Trophoblast cell (in vitro differentiated cells and primary cell): ENCODE measurements at regions not wholly inside any gene's neighbourhood (a gene's known extent, or its start where the extent isn't known, plus 50 kb on each side); places are given as distances from the start of the nearest gene placed in this dataset.

Experiments
- DNase-seq, 2 donors: peaks; one replicate each; pipeline ENCODE4 v3.0.0-alpha.2; 2016
- H2AFZ ChIP-seq: 2 replicates; pipeline ENCODE4 v1.6.1; 2013; ENCODE audit warnings: low read length, moderate library complexity, mild to moderate bottlenecking; ENCODE audit not compliant: insufficient read depth, poor library complexity
- H2AK5ac ChIP-seq: 2 replicates; pipeline ENCODE4 v1.6.1; 2013; ENCODE audit warnings: mild to moderate bottlenecking, low read length
- H2BK120ac ChIP-seq: 2 replicates; pipeline ENCODE4 v1.6.1; 2013; ENCODE audit warnings: low read length, mild to moderate bottlenecking, moderate library complexity; ENCODE audit not compliant: insufficient read depth, poor library complexity
- H2BK12ac ChIP-seq: 2 replicates; pipeline ENCODE4 v1.6.1; 2013; ENCODE audit warnings: mild to moderate bottlenecking, low read length, moderate library complexity
- H2BK5ac ChIP-seq: 2 replicates; pipeline ENCODE4 v1.6.1; 2013; ENCODE audit warnings: low read length, low read depth, moderate library complexity, mild to moderate bottlenecking; ENCODE audit not compliant: poor library complexity
- H3K14ac ChIP-seq: 2 replicates; pipeline ENCODE4 v1.6.1; 2013; ENCODE audit warnings: mild to moderate bottlenecking, low read length
- H3K18ac ChIP-seq: 2 replicates; pipeline ENCODE4 v1.6.1; 2013; ENCODE audit warnings: mild to moderate bottlenecking, low read length
- H3K23ac ChIP-seq: 2 replicates; pipeline ENCODE4 v1.6.1; 2013; ENCODE audit warnings: low read length
- H3K27ac ChIP-seq: 2 replicates; pipeline ENCODE4 v1.5.1; 2013; ENCODE audit warnings: low read depth, mild to moderate bottlenecking, inconsistent platforms, low read length, moderate library complexity
- H3K27me3 ChIP-seq: 2 replicates; pipeline ENCODE4 v1.6.1; 2013; ENCODE audit warnings: inconsistent platforms, mild to moderate bottlenecking, low read length, moderate library complexity; ENCODE audit not compliant: insufficient read depth
- H3K36me3 ChIP-seq, 2 experiments: 1 replicate in 1 of 2; 2 replicates in 1 of 2; pipeline ENCODE4 v1.6.1; 2013; ENCODE audit warnings: low read length in 2 of 2, mild to moderate bottlenecking in 2 of 2, moderate library complexity in 1 of 2; ENCODE audit not compliant: insufficient read depth in 2 of 2, control insufficient read depth in 1 of 2
- H3K4ac ChIP-seq: 2 replicates; pipeline ENCODE4 v1.6.1; 2013; ENCODE audit warnings: low read depth, mild to moderate bottlenecking, low read length, moderate library complexity
- H3K4me1 ChIP-seq, 2 experiments: 1 replicate in 1 of 2; 2 replicates in 1 of 2; pipeline ENCODE4 v1.6.1; 2013; ENCODE audit warnings: low read length in 2 of 2, mild to moderate bottlenecking in 2 of 2, moderate library complexity in 1 of 2; ENCODE audit not compliant: insufficient read depth in 2 of 2, control insufficient read depth in 1 of 2
- H3K4me2 ChIP-seq: 2 replicates; pipeline ENCODE4 v1.6.1; 2013; ENCODE audit warnings: inconsistent platforms, mild to moderate bottlenecking, low read length, moderate library complexity
- H3K4me3 ChIP-seq: 2 replicates; pipeline ENCODE4 v1.5.1; 2013; ENCODE audit warnings: mild to moderate bottlenecking, low read depth, low read length, inconsistent platforms
- H3K79me1 ChIP-seq: one replicate; pipeline ENCODE4 v1.6.1; 2013; ENCODE audit warnings: low read length
- H3K79me2 ChIP-seq: 2 replicates; pipeline ENCODE4 v1.6.1; 2013; ENCODE audit warnings: low read length, mild to moderate bottlenecking; ENCODE audit not compliant: control insufficient read depth, insufficient read depth, poor library complexity
- H3K9ac ChIP-seq: 2 replicates; pipeline ENCODE4 v1.6.1; 2013; ENCODE audit warnings: mild to moderate bottlenecking, low read length
- H3K9me3 ChIP-seq: 2 replicates; pipeline ENCODE4 v1.6.1; 2013; ENCODE audit warnings: low read depth, mild to moderate bottlenecking, control low read depth, inconsistent platforms, low read length; ENCODE audit not compliant: insufficient read depth
- H4K12ac ChIP-seq: 2 replicates; pipeline ENCODE4 v1.6.1; 2013; ENCODE audit warnings: low read depth, mild to moderate bottlenecking, low read length, moderate library complexity
- H4K8ac ChIP-seq: 2 replicates; pipeline ENCODE4 v1.6.1; 2013; ENCODE audit warnings: low read depth, mild to moderate bottlenecking, low read length, moderate library complexity
- H4K91ac ChIP-seq: one replicate; pipeline ENCODE4 v1.6.1; 2013; ENCODE audit warnings: low read depth, mild to moderate bottlenecking, low read length, moderate library complexity
- WGBS: extraction: QIAGEN DNeasy Blood & Tissue Kit; methylation state at CpG from one replicate; pipeline ENCODE4 v1.1.7; 2013; ENCODE audit warnings: missing lambda C conversion rate; ENCODE audit not compliant: insufficient read length, insufficient coverage; ENCODE audit errors: extremely low coverage; 5-methylcytosine and 5-hydroxymethylcytosine counted together

- H2AK5ac ChIP-seq, result no peak overlapping the region
- no peak overlapping the region for H3K4me3 ChIP-seq
- no peak overlapping the region for H3K27ac ChIP-seq
- H2AFZ ChIP-seq, result no peak overlapping the region
- no peak overlapping the region for H2BK5ac ChIP-seq
- H2BK120ac ChIP-seq, result no peak overlapping the region
- H4K12ac ChIP-seq, result no peak overlapping the region
- H3K79me1 ChIP-seq, result no peaks in the 10 kb centered on the region
- no peak overlapping the region for H3K4ac ChIP-seq
- no peaks in the 10 kb centered on the region for H3K9me3 ChIP-seq
- H3K36me3 ChIP-seq, result no peaks in the 10 kb centered on the region
- no peak overlapping the region for H3K18ac ChIP-seq
- H3K4me2 ChIP-seq, result no peak overlapping the region
- no peak overlapping the region for H3K14ac ChIP-seq
- no peak overlapping the region for H4K8ac ChIP-seq
- no peak overlapping the region for H2BK12ac ChIP-seq
- H3K27me3 ChIP-seq, result no peaks in the 10 kb centered on the region
- H3K4me1 ChIP-seq, result no peaks in the 10 kb centered on the region
- no peak overlapping the region for H4K91ac ChIP-seq
- WGBS, result no CpG with 5 or more reads among the region's 5 CpGs
- H3K9ac ChIP-seq, result no peak overlapping the region
- no peaks in the 10 kb centered on the region for H3K79me2 ChIP-seq
- no peak for DNase-seq
- no peak overlapping the region for H3K23ac ChIP-seq
These were observed 172.0 kb upstream of the ZC4H2 start for GRCh38 chrX:65148232-65148631.

- peak overlapping the region; percentile 41 for H3K27ac ChIP-seq
- H3K9ac ChIP-seq, result no peak overlapping the region
- no peaks in the 10 kb centered on the region for H3K79me1 ChIP-seq
- no peaks in the 10 kb centered on the region for H3K36me3 ChIP-seq
- DNase-seq, result no peak
- no peak overlapping the region for H2BK120ac ChIP-seq
- no peak overlapping the region for H2AFZ ChIP-seq
- no peak overlapping the region for H3K23ac ChIP-seq
- no peak overlapping the region for H4K12ac ChIP-seq
- no peaks in the 10 kb centered on the region for H3K79me2 ChIP-seq
- no peaks in the 10 kb centered on the region for H3K4me1 ChIP-seq
- no peak overlapping the region for H2BK5ac ChIP-seq
- no peak overlapping the region for H4K8ac ChIP-seq
- H3K9me3 ChIP-seq, result no peaks in the 10 kb centered on the region
- H4K91ac ChIP-seq, result no peak overlapping the region
- H3K4me3 ChIP-seq, result no peak overlapping the region
- no peaks in the 10 kb centered on the region for H3K27me3 ChIP-seq
- no peak overlapping the region for H3K14ac ChIP-seq
- no peak overlapping the region for H2BK12ac ChIP-seq
- WGBS, result no CpG with 5 or more reads among the region's 1 CpG
- H3K4me2 ChIP-seq, result no peak overlapping the region
- H2AK5ac ChIP-seq, result no peak overlapping the region
- no peak overlapping the region for H3K18ac ChIP-seq
- H3K4ac ChIP-seq, result no peak overlapping the region
These were observed 160.2 kb upstream of the ZC4H2 start for GRCh38 chrX:65136424-65136823.

- no peak overlapping the region for H3K4me2 ChIP-seq
- H4K91ac ChIP-seq, result no peak overlapping the region
- no peak overlapping the region for H3K4ac ChIP-seq
- WGBS, result no CpG with 5 or more reads among the region's 3 CpGs
- H2BK12ac ChIP-seq, result no peak overlapping the region
- no peaks in the 10 kb centered on the region for H3K4me1 ChIP-seq
- H4K12ac ChIP-seq, result no peak overlapping the region
- no peaks in the 10 kb centered on the region for H3K79me1 ChIP-seq
- DNase-seq, result no peak
- H2BK5ac ChIP-seq, result no peak overlapping the region
- H3K36me3 ChIP-seq, result no peaks in the 10 kb centered on the region
- no peak overlapping the region for H2AK5ac ChIP-seq
- H2BK120ac ChIP-seq, result no peak overlapping the region
- H4K8ac ChIP-seq, result no peak overlapping the region
- H3K23ac ChIP-seq, result no peak overlapping the region
- no peak overlapping the region for H2AFZ ChIP-seq
- H3K9ac ChIP-seq, result no peak overlapping the region
- H3K18ac ChIP-seq, result no peak overlapping the region
- no peak overlapping the region for H3K27ac ChIP-seq
- H3K79me2 ChIP-seq, result no peaks in the 10 kb centered on the region
- H3K4me3 ChIP-seq, result no peak overlapping the region
- no peaks in the 10 kb centered on the region for H3K27me3 ChIP-seq
- no peak overlapping the region for H3K14ac ChIP-seq
- H3K9me3 ChIP-seq, result no peaks in the 10 kb centered on the region
These were observed 151.6 kb upstream of the ZC4H2 start for GRCh38 chrX:65127842-65128241.

GRCh38 chrX:65098851-65099250, 122.6 kb upstream of the ZC4H2 start:
- Histone ChIP-seq H3K4me2 (no peak overlapping the region), H3K27me3 (no peaks in the 10 kb centered on the region), H3K79me2 (no peaks in the 10 kb centered on the region), H4K8ac (no peak overlapping the region), H3K14ac (no peak overlapping the region), H4K91ac (no peak overlapping the region), H2BK12ac (no peak overlapping the region), H3K18ac (no peak overlapping the region), H2BK5ac (no peak overlapping the region), H3K4me1 (no peaks in the 10 kb centered on the region), H2AK5ac (no peak overlapping the region), H2BK120ac (no peak overlapping the region), H3K79me1 (no peaks in the 10 kb centered on the region), H3K4ac (no peak overlapping the region), H3K27ac (no peak overlapping the region), H3K4me3 (no peak overlapping the region), H3K9me3 (no peaks in the 10 kb centered on the region), H2AFZ (no peak overlapping the region), H3K9ac (no peak overlapping the region), H3K23ac (no peak overlapping the region), H3K36me3 (no peaks in the 10 kb centered on the region), H4K12ac (no peak overlapping the region)
- DNase-seq, result no peak
- no CpG with 5 or more reads among the region's 3 CpGs for WGBS

- no peak overlapping the region for H3K14ac ChIP-seq
- H3K9ac ChIP-seq, result no peak overlapping the region
- H4K91ac ChIP-seq, result no peak overlapping the region
- H3K79me2 ChIP-seq, result no peaks in the 10 kb centered on the region
- H4K8ac ChIP-seq, result no peak overlapping the region
- H3K9me3 ChIP-seq, result no peaks in the 10 kb centered on the region
- H3K4me1 ChIP-seq, result no peaks in the 10 kb centered on the region
- H3K18ac ChIP-seq, result no peak overlapping the region
- H3K4me3 ChIP-seq, result no peak overlapping the region
- H3K27ac ChIP-seq, result no peak overlapping the region
- DNase-seq, result no peak
- H2BK120ac ChIP-seq, result no peak overlapping the region
- no peak overlapping the region for H2BK5ac ChIP-seq
- no peak overlapping the region for H2AFZ ChIP-seq
- no peak overlapping the region for H3K4me2 ChIP-seq
- H3K27me3 ChIP-seq, result no peaks in the 10 kb centered on the region
- no peak overlapping the region for H3K23ac ChIP-seq
- H2BK12ac ChIP-seq, result no peak overlapping the region
- no peak overlapping the region for H4K12ac ChIP-seq
- no peaks in the 10 kb centered on the region for H3K36me3 ChIP-seq
- no peak overlapping the region for H3K4ac ChIP-seq
- H2AK5ac ChIP-seq, result no peak overlapping the region
- H3K79me1 ChIP-seq, result no peaks in the 10 kb centered on the region
These were observed 117.4 kb upstream of the ZC4H2 start for GRCh38 chrX:65093658-65094057.
